T47D (cell line): ENCODE measurements at regions not wholly inside any gene's neighbourhood (a gene's known extent, or its start where the extent isn't known, plus 50 kb on each side); places are given as distances from the start of the nearest gene placed in this dataset.
"Not testable (repeated sequence)": the region's sequence is repeated elsewhere in the genome, so short reads cannot be mapped to it uniquely, and the experiment has no call there.

ENCODE experiments used
- DNase-seq, 2 experiments: peaks; one replicate each; pipeline versions ENCODE4 v3.0.0 to v3.0.0-alpha.2; 2011 to 2012; ENCODE audit warnings: low read depth in 1 of 2, low spot score in 1 of 2
- JUND ChIP-seq: IDR thresholded peaks from 2 replicates; pipeline ENCODE4 v1.6.1; 2012; ENCODE audit warnings: low read depth
- in situ Hi-C: cut with HindIII; loops from 2 replicates; pipeline ENCODE4 v1.10.0; 2016; ENCODE audit warnings: low sequenced_read_pairs, low pct_unique_long_range_greater_than_20kb

DNA sequence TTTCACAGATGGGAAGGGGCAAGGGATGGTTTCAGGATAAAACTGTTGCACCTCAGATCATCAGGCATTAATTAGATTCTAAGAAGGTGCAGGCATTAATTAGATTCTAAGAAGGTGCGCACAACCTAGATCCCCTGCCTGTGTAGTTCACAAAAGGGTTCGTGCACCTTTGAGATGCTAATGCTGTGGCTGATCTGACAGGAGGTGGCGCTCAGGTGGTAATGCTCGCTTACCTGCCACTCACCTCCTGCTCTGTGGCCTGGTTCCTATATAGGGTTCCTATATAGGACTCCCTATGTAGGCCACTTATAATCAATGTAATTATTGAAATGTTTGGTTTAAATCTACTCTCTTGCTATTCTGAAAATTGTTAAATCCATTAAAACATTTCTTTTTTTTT is 171.0 kb downstream of the MSX2 start:
- TF ChIP-seq JUND, result no peak
- in situ Hi-C loops, result no loop called here
- peak in 1 of 2 experiments; percentile 42 for DNase-seq

DNA sequence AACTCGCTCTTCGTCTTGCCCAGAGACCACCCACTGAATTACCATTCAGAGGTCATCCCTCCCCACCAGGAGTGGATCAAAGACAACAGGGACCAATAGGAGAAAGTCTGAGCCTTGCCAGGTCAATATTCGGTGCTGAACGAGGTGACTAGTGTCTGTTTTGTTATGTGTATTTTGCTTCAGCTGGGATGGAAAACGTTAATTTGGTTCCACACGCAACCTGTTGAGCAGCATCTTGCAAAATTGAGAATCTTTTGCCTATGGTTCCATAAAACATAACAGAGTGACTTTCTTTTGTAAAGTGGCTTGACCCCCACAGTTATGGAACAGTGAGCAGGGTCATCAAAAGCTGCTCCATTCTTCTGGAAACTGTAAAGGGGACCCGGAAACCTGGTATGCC is 168.4 kb downstream of the MSX2 start:
- no peak for DNase-seq
- no peak for TF ChIP-seq JUND
- in situ Hi-C loops, result no loop called here

DNA sequence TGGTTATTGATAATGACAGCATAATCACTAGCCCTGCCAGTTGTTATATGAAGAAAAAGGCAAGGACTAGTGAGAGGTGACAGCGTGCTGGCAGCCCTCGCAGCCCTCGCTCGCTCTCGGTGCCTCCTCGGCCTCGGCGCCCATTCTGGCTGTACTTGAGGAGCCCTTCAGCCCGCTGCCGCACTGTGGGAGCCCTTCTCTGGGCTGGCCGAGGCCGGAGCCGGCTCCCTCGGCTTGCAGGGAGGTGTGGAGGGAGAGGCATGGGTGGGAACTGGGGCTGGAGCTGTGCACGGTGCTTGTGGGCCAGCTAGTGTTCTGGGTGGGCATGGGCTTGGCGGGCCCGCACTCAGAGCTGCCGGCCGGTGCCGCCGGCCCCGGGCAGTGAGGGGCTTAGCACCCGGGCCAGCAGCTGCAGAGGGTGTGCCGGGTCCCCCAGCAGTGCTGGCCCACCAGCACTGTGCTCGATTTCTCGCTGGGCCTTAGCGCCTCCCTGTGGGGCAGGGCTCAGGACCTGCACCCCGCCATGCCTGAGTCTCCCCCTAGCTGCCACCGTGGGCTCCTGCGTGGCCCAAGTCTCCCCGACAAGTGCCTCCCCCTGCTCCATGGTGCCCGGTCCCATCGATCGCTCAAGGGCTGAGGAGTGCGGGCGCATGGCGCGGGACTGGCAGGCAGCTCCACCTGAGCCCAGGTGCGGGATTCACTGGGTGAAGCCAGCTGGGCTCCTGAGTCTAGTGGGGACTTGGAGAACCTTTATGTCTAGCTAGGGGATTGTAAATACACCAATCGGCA is 156.2 kb downstream of the MSX2 start:
- DNase-seq, in situ Hi-C loops: not testable (repeated sequence)

DNA sequence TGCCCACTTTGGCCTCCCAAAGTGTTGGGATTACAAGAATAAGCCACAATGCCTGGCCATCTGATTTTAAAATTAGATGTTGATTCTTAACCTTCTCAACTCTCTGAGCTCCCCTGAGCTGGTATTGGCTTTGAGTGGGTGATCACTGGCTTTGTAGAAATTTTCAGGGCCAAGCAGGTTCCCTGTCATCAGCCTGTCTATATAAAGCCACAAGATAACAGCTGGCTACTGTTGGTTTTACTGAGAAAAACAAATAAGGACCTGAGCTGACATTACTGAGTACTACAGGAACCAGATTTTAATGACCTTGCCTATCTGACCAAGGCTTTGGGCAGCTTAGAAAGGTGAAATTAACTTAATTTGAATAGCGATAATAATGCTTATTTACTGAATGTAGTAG is 153.6 kb downstream of the MSX2 start:
- in situ Hi-C loops, result no loop called here
- no peak for DNase-seq
- no peak for TF ChIP-seq JUND

DNA sequence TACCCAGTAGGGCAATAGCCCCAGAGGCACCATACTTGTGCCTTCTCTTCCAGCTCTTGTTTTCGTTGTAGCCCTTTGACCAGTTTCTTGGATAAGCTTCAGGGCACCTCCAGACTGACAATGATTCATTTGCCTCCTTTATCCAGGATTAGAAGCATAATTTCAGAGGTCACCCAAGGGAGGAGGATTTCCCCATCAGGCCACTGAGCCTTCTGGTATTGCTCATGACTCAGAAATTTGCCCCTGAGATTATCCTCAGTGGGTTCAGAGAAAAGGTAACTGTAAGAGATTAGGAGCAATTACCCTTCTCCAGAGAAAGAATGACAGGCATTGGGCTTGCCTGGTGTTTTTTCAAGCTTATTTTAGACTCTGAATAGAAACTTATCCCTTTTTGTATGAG is 147.9 kb downstream of the MSX2 start:
- no peak for TF ChIP-seq JUND

DNA sequence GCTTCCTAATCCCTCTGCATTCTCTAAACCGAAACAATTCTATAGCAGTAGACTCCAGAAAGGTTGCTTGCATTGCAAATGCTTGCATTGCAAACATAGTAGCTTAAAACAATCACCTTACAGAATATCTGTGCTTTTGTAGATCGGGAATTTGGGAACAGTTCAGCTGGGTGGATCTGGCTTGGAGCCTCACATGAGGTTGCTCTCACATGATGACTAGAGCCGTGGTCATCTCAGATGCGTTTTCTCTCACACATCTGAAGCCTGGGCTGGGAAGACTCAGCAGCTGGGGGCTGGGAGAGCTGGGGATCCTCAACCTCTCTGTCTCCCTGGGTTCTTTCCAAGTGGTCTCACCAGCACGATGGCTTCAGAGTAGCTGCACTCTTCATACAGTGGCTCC is 127.8 kb downstream of the MSX2 start:
- no peak for DNase-seq
- in situ Hi-C loops, result no loop called here

More for the DNA sequence above, 147.9 kb downstream of the MSX2 start:
- in situ Hi-C loops, result no loop called here
- no peak for DNase-seq

DNA sequence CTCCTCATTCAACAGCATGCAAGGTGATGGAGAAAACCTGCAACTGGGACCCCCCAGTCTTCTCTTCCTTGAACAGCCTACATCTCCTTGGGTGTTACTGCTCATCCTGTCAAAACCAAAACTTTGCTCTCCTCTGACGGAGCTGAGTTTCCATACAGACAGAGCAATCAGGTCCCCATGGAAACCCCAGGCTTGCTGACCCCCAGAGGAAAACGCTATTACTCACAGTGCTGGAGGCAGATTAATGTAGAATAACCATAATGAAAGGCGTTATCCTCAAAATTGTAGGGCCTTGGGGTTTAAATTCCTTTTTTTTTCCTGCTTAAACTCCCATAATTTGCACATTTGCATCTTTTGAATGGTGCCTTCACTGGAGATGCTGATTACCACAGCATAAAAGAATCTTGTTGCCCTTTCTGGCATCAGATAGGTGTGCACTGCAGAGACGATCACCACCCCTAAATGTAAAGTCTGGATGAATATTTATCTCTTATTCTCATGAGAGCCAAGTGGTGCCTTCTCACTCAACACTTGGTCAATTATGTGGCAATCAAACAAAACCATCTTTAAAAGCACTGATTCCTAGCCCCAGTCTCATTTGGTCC is 126.3 kb downstream of the MSX2 start:
- in situ Hi-C loops, result no loop called here
- TF ChIP-seq JUND, result no peak
- no peak for DNase-seq

More for the DNA sequence above, 127.8 kb downstream of the MSX2 start:
- no peak for TF ChIP-seq JUND

DNA sequence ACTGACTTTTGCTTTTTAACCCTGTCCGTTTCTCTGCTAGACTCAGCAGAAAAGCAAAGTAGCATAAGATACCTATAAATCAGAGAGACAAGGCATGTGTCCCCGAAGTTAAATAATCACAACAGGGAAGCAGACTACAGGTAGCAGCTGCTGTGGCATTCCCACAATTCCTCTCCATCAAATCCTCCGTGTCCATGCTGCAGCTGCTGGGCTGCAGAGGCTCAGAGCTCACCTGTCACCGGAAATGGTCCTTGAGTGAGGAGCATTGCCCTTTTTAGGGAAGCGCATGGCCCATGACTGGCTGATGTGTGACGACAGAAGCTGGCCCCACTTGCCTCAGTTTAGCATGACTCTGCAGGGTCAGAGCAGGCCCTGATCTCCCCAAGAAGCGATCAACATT is 125.0 kb downstream of the MSX2 start:
- TF ChIP-seq JUND, result no peak
- in situ Hi-C loops, result no loop called here
- no peak for DNase-seq

DNA sequence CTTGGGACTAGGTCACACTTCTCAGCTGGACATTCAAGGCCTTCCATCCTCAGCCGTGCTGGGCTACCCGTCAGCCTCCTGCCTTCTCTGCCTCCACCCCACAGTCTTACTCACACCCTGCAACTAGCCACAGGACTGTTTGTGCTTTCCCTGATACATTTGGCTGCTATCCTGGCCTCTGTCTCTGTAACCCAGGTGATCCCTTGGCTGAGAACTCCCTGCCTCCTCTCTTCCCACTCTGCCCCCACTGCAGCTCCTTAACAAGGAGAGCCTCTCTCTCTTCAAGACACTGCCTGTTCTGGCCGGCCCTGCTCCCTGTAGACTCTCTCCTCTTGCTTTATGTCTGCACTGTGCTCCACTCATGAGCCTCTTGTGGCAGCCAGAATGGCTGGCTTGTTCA is 120.6 kb downstream of the MSX2 start:
- no peak for TF ChIP-seq JUND
- no peak for DNase-seq
- in situ Hi-C loops, result no loop called here

DNA sequence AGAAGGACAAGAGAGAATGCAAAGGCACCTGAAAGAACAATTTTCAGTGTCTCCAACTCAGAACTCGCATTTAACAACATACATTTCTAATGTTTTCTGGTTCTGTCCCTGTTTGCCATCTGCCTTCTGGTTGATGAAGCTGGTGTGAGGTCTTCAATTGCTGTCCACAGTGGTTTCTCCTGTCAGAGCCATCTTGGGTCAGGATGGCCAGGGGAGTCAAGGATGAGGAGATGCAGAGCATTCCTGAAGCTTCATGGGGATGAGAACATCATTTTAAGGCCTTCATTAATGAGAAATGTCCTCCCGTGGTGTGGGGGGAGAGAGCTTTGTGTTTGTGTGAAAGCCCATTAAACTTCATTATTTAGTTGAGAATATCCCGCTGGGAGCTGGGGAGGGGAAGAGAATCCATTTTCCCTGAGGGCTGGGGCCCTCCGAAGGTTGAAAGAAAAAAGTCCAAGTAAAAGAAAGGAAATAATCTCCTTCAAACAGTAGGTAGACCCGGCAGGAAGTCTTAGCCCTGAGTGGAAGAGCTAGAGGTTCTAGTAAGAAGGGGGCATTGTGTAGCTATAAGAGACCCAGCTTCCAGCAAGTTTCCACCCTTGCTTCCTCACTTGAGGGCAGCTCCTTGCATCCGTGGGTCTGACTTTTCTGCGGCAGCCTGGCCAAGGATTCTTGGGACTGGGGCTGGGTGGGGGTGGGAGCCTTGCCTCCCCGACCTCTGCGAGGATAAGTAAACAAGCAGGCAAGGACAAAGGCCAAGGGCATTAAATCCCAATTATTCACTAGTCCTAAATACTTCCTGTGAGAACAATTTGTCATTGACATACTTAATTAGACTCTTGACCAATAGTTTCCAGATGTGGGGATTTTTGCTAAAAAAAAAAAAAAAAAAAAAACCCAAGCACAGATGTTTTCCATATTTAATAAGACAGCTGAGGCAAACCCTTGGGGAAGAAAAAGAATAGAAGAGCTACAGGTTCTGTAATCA is 119.2 kb downstream of the MSX2 start:
- no peak for TF ChIP-seq JUND
- in situ Hi-C loops, result no loop called here
- no peak for DNase-seq

DNA sequence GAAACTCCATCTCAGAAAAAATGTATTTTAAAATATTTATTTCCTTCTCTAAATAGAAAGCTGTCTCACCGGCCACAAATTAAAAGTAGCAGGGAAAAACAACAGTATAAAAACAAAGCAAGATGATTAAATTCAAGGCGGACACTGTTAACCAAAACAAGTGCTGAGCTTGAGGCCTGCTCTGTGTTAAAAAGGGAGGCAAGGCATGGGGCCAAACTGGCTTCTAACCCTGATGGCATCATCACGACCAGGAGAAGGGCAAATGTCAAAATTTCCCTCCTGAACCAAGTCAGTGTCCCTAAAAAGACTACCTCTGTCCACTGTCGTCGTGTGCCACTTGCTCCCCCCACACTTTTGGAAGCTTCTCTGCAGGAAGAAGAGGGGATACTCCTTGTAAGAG is 116.1 kb downstream of the MSX2 start:
- TF ChIP-seq JUND, result no peak
- DNase-seq, result no peak
- in situ Hi-C loops, result no loop called here

DNA sequence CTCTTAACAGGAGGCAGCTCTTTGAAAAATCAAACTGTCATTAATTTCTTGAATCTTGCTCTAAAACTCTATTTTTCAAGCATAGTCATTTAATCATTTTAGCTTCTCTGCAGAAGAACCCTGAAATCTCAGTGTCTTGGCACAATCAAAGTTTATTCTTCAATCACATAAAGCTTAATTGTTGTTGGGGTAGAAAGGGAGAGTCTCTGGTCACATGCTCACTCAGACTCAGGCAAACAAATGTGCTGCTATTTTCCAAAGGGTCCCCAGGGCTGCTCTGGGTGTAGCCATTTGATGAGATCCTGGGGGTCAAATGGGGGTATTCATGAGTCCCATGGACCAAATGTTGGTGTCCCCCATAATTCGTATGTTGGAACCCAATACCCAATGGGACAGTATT is 114.8 kb downstream of the MSX2 start:
- no peak for TF ChIP-seq JUND
- in situ Hi-C loops, result no loop called here
- DNase-seq, result no peak
